Endothelial cell of umbilical vein (primary cell): ENCODE measurements at regions not wholly inside any gene's neighbourhood (a gene's known extent, or its start where the extent isn't known, plus 50 kb on each side); places are given as distances from the start of the nearest gene placed in this dataset.

ENCODE experiments used
- BruUV-seq: library from RNA; stranded (reverse); fragments of 400-500 nt; replicated peaks from 2 replicates; lab custom pipeline; 2021; lab: Mats Ljungman, UMichigan
- CTCF ChIA-PET: fragments of 300-600, 350-600 bp; sonication (Branson Sonifier 250); formaldehyde crosslinking; loops from one replicate; lab custom pipeline; 2021; ENCODE audit warnings: antibody characterized with exemption, inconsistent platforms; lab: Charles Lee
- POLR2A ChIA-PET: fragments of 300-600, 350-600 bp; sonication (Branson Sonifier 250); formaldehyde crosslinking; loops from one replicate; lab custom pipeline; 2021; ENCODE audit warnings: antibody characterized with exemption, inconsistent platforms; lab: Charles Lee
- DNase-seq: peaks from one replicate; pipeline ENCODE4 v3.0.0-alpha.2; 2011; ENCODE audit warnings: low read depth, low spot score
- FAIRE-seq: peaks from 2 replicates; lab custom pipeline; 2011; peaks lifted over from hg19 to GRCh38; lab: Jason Lieb, UNC
- H2AFZ ChIP-seq: 2 replicates; pipeline ENCODE4 v1.6.0; 2012; ENCODE audit warnings: low read depth, low read length, control low read depth, inconsistent platforms
- H3K27ac ChIP-seq: 2 replicates; pipeline ENCODE4 v1.5.1; 2011; ENCODE audit warnings: low read depth, mild to moderate bottlenecking, control low read depth, low read length, moderate library complexity; ENCODE audit not compliant: insufficient read depth
- H3K27me3 ChIP-seq, 2 experiments: 2 replicates each; pipeline versions ENCODE4 v1.6.0 to v1.6.1; 2011; ENCODE audit warnings: low read length in 2 of 2, mixed read lengths in 1 of 2; ENCODE audit not compliant: control insufficient read depth in 2 of 2, insufficient read depth in 2 of 2
- H3K36me3 ChIP-seq, 2 experiments: 2 replicates in 1 of 2; 3 replicates in 1 of 2; pipeline ENCODE4 v1.5.1; 2011; ENCODE audit warnings: low read length in 2 of 2, mild to moderate bottlenecking in 1 of 2, moderate library complexity in 1 of 2; ENCODE audit not compliant: control insufficient read depth in 2 of 2, insufficient read depth in 2 of 2; ENCODE audit errors: extremely low read depth in 1 of 2
- H3K4me1 ChIP-seq: 3 replicates; pipeline ENCODE4 v1.5.1; 2011; ENCODE audit warnings: mild to moderate bottlenecking, low read length; ENCODE audit not compliant: control insufficient read depth, insufficient read depth; ENCODE audit errors: extremely low read depth
- H3K4me2 ChIP-seq: 2 replicates; pipeline ENCODE4 v1.6.1; 2011; ENCODE audit warnings: low read length, control low read depth, mixed read lengths; ENCODE audit not compliant: insufficient read depth
- H3K4me3 ChIP-seq, 3 experiments: fragments of 200-600 bp in 1 of 3; sonication (generic), shearing (Covaris generic) in 1 of 3; replicated peaks in 1 of 3; 2 replicates each; pipeline ENCODE4 v1.5.1; 2011 to 2016; ENCODE audit warnings: control low read depth in 3 of 3, low read length in 3 of 3, mild to moderate bottlenecking in 2 of 3, inconsistent platforms in 1 of 3, low read depth in 1 of 3, moderate library complexity in 1 of 3; ENCODE audit not compliant: insufficient read depth in 1 of 3
- H3K79me2 ChIP-seq: 2 replicates; pipeline ENCODE4 v1.6.0; 2012; ENCODE audit warnings: low read length, inconsistent platforms; ENCODE audit not compliant: control insufficient read depth, insufficient read depth
- H3K9ac ChIP-seq: replicated peaks from 2 replicates; pipeline ENCODE3; 2011; ENCODE audit warnings: low read length, control low read depth; ENCODE audit not compliant: insufficient read depth; ENCODE audit errors: extremely low read depth
- H3K9me1 ChIP-seq: replicated peaks from 3 replicates; pipeline ENCODE4 v1.6.0; 2011; ENCODE audit warnings: mild to moderate bottlenecking, low read length; ENCODE audit not compliant: control insufficient read depth, insufficient read depth; ENCODE audit errors: extremely low read depth
- H3K9me3 ChIP-seq: replicated peaks from 2 replicates; pipeline ENCODE4 v1.5.1; 2012; ENCODE audit warnings: low read length, inconsistent platforms; ENCODE audit not compliant: control insufficient read depth, insufficient read depth
- H4K20me1 ChIP-seq: replicated peaks from 2 replicates; pipeline ENCODE3; 2011; ENCODE audit warnings: mild to moderate bottlenecking, low read length; ENCODE audit not compliant: control insufficient read depth, insufficient read depth; ENCODE audit errors: extremely low read depth
- EZH2 ChIP-seq: IDR thresholded peaks from 2 replicates; pipeline ENCODE4 v1.6.1; 2012; ENCODE audit warnings: borderline replicate concordance, low read depth, mild to moderate bottlenecking, moderate library complexity, low read length, inconsistent platforms; ENCODE audit not compliant: severe bottlenecking
- FOS ChIP-seq: IDR thresholded peaks from 2 replicates; pipeline ENCODE4 v1.6.1; 2011; ENCODE audit warnings: mild to moderate bottlenecking, low read length, moderate library complexity, borderline replicate concordance; ENCODE audit not compliant: insufficient read depth
- GATA2 ChIP-seq: IDR thresholded peaks from 2 replicates; pipeline ENCODE4 v1.7.0; 2011; ENCODE audit warnings: low read depth, mild to moderate bottlenecking, moderate library complexity, mixed read lengths, low read length; ENCODE audit not compliant: insufficient read length, insufficient read depth
- JUN ChIP-seq: IDR thresholded peaks from 2 replicates; pipeline ENCODE4 v1.6.1; 2011; ENCODE audit warnings: borderline replicate concordance, low read depth; ENCODE audit not compliant: insufficient read length, insufficient read depth
- MYC ChIP-seq: IDR thresholded peaks from one replicate; pipeline ENCODE4 v1.6.1; 2011; ENCODE audit warnings: mild to moderate bottlenecking, low read depth, low read length
- POLR2A ChIP-seq: IDR thresholded peaks from 2 replicates; pipeline ENCODE4 v1.6.1; 2012; ENCODE audit warnings: low read depth, mild to moderate bottlenecking, control low read depth, low read length
- POLR2AphosphoS5 ChIP-seq: IDR thresholded peaks from 2 replicates; pipeline ENCODE4 v1.6.1; 2012; ENCODE audit warnings: low read depth, mild to moderate bottlenecking, control low read depth, low read length, moderate library complexity; ENCODE audit not compliant: insufficient read depth
- dilution Hi-C: fragments of 300-500 bp; cut with MboI; formaldehyde crosslinking; loops from one replicate; pipeline ENCODE4 v1.15.0; 2019; ENCODE audit warnings: low sequenced_read_pairs; ENCODE audit not compliant: extremely low pct_ligation_motif_present
- intact Hi-C: fragments of 100-400 bp; cut with micrococcal nuclease; formaldehyde crosslinking; loops from one replicate; pipeline ENCODE4 v1.10.0; 2022
- TF ChIP-seq, protein P1 (sequence below), 2 donors: IDR thresholded peaks; 1 replicate in 1 of 2; 2 replicates in 1 of 2; pipeline ENCODE4 v1.5.1; 2011; ENCODE audit warnings: low read length in 2 of 2, mild to moderate bottlenecking in 2 of 2, moderate library complexity in 2 of 2, control low read depth in 1 of 2, inconsistent platforms in 1 of 2, low read depth in 1 of 2; ENCODE audit not compliant: insufficient read depth in 1 of 2; ENCODE audit errors: extremely low read depth in 1 of 2
- TF ChIP-seq, protein P2 (sequence below): IDR thresholded peaks from 2 replicates; pipeline ENCODE4 v1.6.1; 2011; ENCODE audit not compliant: insufficient read depth, insufficient read length

DNA sequence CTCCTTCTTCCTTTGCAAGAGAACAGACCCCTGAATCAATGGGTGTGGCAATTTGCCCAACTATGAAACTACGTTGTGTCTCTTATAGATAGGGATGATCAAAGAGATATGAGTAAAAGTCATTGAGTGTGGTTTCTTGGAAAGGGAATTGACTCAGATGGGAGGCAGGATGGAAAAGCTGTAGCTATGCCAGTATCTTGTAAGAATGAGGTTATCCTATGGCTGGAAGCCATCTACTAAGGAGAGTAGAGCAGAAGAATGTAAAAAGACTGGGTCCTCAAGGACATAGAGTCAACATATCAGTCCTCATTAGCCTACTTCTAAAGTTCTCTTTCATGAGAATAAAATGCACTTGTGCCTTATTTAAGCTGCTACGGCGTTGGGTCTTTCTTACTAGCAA is 78.9 kb upstream of the POU2AF2 start:
- Histone ChIP-seq H3K79me2 (no peaks in the 10 kb centered on the region), H2AFZ (no peak overlapping the region), H3K36me3 (no peaks in the 10 kb centered on the region), H3K4me2 (no peak overlapping the region), H3K4me1 (no peaks in the 10 kb centered on the region), H3K9me3 (no peaks in the 10 kb centered on the region), H3K9me1 (no peaks in the 10 kb centered on the region), H4K20me1 (no peaks in the 10 kb centered on the region), H3K27me3 (no peaks in the 10 kb centered on the region), H3K27ac (no peak overlapping the region), H3K9ac (no peak overlapping the region), H3K4me3 (no peak overlapping the region)
- dilution Hi-C loops (no loop called here), intact Hi-C loops (no loop called here)
- no peak for DNase-seq
- TF ChIP-seq POLR2AphosphoS5 (no peak), MYC (no peak), EZH2 (no peak), JUN (no peak), GATA2 (no peak), POLR2A (no peak), FOS (no peak)
- no peak for FAIRE-seq
- CTCF ChIA-PET: no interaction called here
- no TSS peak for BruUV-seq
- POLR2A ChIA-PET: no interaction called here

DNA sequence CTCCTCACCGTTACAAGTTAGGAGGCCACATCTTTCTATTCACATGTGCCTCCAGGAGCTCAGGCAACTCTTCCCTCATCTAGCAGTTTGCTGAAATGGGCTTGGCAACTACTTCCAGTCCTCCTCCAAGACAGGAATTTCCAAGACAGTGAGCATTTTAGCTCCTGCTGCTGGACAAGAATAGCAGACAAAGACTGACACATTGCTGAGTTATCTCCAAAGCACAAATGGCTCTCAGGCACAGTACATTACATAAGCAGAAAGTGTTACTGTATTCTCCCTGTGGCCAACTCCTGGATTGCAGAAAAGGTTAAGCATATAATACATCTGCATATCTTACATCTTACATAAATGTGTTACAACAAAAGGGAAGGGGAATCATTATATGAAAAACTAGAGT is 83.2 kb upstream of the POU2AF2 start:
- no peaks in the 10 kb centered on the region for H3K27me3 ChIP-seq
- no peaks in the 10 kb centered on the region for H4K20me1 ChIP-seq
- H3K4me3 ChIP-seq: no peak overlapping the region
- ChIA-PET CTCF (no interaction called here), POLR2A (no interaction called here)
- H3K79me2 ChIP-seq: no peaks in the 10 kb centered on the region
- no peaks in the 10 kb centered on the region for H3K36me3 ChIP-seq
- H2AFZ ChIP-seq: no peak overlapping the region
- H3K9ac ChIP-seq: no peak overlapping the region
- dilution Hi-C loops (no loop called here), intact Hi-C loops (no loop called here)
- DNase-seq (no peak), FAIRE-seq (no peak)
- no peaks in the 10 kb centered on the region for H3K9me3 ChIP-seq
- H3K4me2 ChIP-seq: no peak overlapping the region
- TF ChIP-seq, protein P1, sequence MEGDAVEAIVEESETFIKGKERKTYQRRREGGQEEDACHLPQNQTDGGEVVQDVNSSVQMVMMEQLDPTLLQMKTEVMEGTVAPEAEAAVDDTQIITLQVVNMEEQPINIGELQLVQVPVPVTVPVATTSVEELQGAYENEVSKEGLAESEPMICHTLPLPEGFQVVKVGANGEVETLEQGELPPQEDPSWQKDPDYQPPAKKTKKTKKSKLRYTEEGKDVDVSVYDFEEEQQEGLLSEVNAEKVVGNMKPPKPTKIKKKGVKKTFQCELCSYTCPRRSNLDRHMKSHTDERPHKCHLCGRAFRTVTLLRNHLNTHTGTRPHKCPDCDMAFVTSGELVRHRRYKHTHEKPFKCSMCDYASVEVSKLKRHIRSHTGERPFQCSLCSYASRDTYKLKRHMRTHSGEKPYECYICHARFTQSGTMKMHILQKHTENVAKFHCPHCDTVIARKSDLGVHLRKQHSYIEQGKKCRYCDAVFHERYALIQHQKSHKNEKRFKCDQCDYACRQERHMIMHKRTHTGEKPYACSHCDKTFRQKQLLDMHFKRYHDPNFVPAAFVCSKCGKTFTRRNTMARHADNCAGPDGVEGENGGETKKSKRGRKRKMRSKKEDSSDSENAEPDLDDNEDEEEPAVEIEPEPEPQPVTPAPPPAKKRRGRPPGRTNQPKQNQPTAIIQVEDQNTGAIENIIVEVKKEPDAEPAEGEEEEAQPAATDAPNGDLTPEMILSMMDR (IDR thresholded peaks at IDR 0.05; ENCODE audit: extremely low read depth in 1 of 2, insufficient read depth in 1 of 2, low read depth in 1 of 2, low read length in 2 of 2): no peak
- no peak for TF ChIP-seq FOS
- TF ChIP-seq, protein P2, sequence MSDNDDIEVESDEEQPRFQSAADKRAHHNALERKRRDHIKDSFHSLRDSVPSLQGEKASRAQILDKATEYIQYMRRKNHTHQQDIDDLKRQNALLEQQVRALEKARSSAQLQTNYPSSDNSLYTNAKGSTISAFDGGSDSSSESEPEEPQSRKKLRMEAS: no peak
- no peak for TF ChIP-seq POLR2A
- TF ChIP-seq EZH2: no peak
- TF ChIP-seq POLR2AphosphoS5: no peak
- TF ChIP-seq GATA2: no peak
- no peak for TF ChIP-seq JUN
- no peak for TF ChIP-seq MYC
- no peaks in the 10 kb centered on the region for H3K4me1 ChIP-seq
- no peak overlapping the region for H3K27ac ChIP-seq
- no peaks in the 10 kb centered on the region for H3K9me1 ChIP-seq
- no TSS peak for BruUV-seq
